ENCODE measurements at regions not wholly inside any gene's neighbourhood (a gene's known extent, or its start where the extent isn't known, plus 50 kb on each side); places are given as distances from the start of the nearest gene placed in this dataset.

GRCh38 chr6:121600389-121601168 lies 165.1 kb downstream of the GJA1 start:
- no peaks in the 10 kb centered on the region for H3K9me3 ChIP-seq
- no peaks in the 10 kb centered on the region for H3K4me1 ChIP-seq
- TF ChIP-seq POLR2A (IDR thresholded peaks at IDR 0.05): no peak
- no peak for TF ChIP-seq POLR2AphosphoS5 (IDR thresholded peaks at IDR 0.05; ENCODE audit: insufficient read depth in 1 of 2, low read depth in 1 of 2)
- no peak for TF ChIP-seq CTCF (IDR thresholded peaks at IDR 0.05)
- no peak overlapping the region for H3K4me3 ChIP-seq
- no peaks in the 10 kb centered on the region for H3K27me3 ChIP-seq
- H3K36me3 ChIP-seq: no peaks in the 10 kb centered on the region
- intact Hi-C loops (cut with DNase I): no loop called here
- peak overlapping the region; percentile 17 for H3K27ac ChIP-seq
- DNase-seq (ENCODE audit: extremely low spot score in 2 of 2): no peak

GRCh38 chr6:121603486-121603885 lies 168.0 kb downstream of the GJA1 start:
- Histone ChIP-seq H3K4me3 (no peak overlapping the region), H3K4me1 (peaks cover 4% of the 10 kb centered on the region), H3K27ac (no peak overlapping the region), H3K36me3 (no peaks in the 10 kb centered on the region), H3K27me3 (no peaks in the 10 kb centered on the region), H3K9me3 (no peaks in the 10 kb centered on the region)
- no peak for DNase-seq (ENCODE audit: extremely low spot score in 2 of 2)
- TF ChIP-seq POLR2A (IDR thresholded peaks at IDR 0.05) (no peak), POLR2AphosphoS5 (IDR thresholded peaks at IDR 0.05; ENCODE audit: insufficient read depth in 1 of 2, low read depth in 1 of 2) (peak in 1 of 2 donors; percentile 65)
- intact Hi-C loops (cut with DNase I): no loop called here

- peak overlapping the region; percentile 52 for H3K27ac ChIP-seq
Measured at GRCh38 chr6:121607721-121608120, 172.3 kb downstream of the GJA1 start.

GRCh38 chr6:121608270-121608669 lies 172.8 kb downstream of the GJA1 start:
- no peaks in the 10 kb centered on the region for H3K9me3 ChIP-seq
- peak overlapping the region; percentile 73 for H3K27ac ChIP-seq
- intact Hi-C loops (cut with DNase I): no loop called here
- no peak for DNase-seq (ENCODE audit: extremely low spot score in 2 of 2)
- TF ChIP-seq POLR2A (IDR thresholded peaks at IDR 0.05) (no peak), POLR2AphosphoS5 (IDR thresholded peaks at IDR 0.05; ENCODE audit: insufficient read depth in 1 of 2, low read depth in 1 of 2) (peak in 1 of 2 donors; percentile 83), CTCF (IDR thresholded peaks at IDR 0.05) (no peak)
- no peaks in the 10 kb centered on the region for H3K27me3 ChIP-seq
- peaks cover 9% of the 10 kb centered on the region for H3K4me1 ChIP-seq
- H3K4me3 ChIP-seq: no peak overlapping the region
- no peaks in the 10 kb centered on the region for H3K36me3 ChIP-seq

More at GRCh38 chr6:121607721-121608120, 172.3 kb downstream of the GJA1 start:
- Histone ChIP-seq H3K27me3 (no peaks in the 10 kb centered on the region), H3K36me3 (no peaks in the 10 kb centered on the region), H3K4me3 (no peak overlapping the region), H3K4me1 (peaks cover 9% of the 10 kb centered on the region), H3K9me3 (no peaks in the 10 kb centered on the region)
- no peak for DNase-seq (ENCODE audit: extremely low spot score in 2 of 2)
- TF ChIP-seq CTCF (IDR thresholded peaks at IDR 0.05) (no peak), POLR2AphosphoS5 (IDR thresholded peaks at IDR 0.05; ENCODE audit: insufficient read depth in 1 of 2, low read depth in 1 of 2) (no peak), POLR2A (IDR thresholded peaks at IDR 0.05) (no peak)
- intact Hi-C loops (cut with DNase I): no loop called here

GRCh38 chr6:121609281-121609680 lies 173.8 kb downstream of the GJA1 start:
- H3K36me3 ChIP-seq: no peaks in the 10 kb centered on the region
- peak overlapping the region; percentile 73 for H3K27ac ChIP-seq
- intact Hi-C loops (cut with DNase I): no loop called here
- TF ChIP-seq POLR2A (IDR thresholded peaks at IDR 0.05) (no peak), CTCF (IDR thresholded peaks at IDR 0.05) (no peak), POLR2AphosphoS5 (IDR thresholded peaks at IDR 0.05; ENCODE audit: insufficient read depth in 1 of 2, low read depth in 1 of 2) (no peak)
- DNase-seq (ENCODE audit: extremely low spot score in 2 of 2): no peak
- H3K27me3 ChIP-seq: no peaks in the 10 kb centered on the region
- H3K9me3 ChIP-seq: no peaks in the 10 kb centered on the region
- H3K4me3 ChIP-seq: no peak overlapping the region
- H3K4me1 ChIP-seq: peaks cover 9% of the 10 kb centered on the region

Measured in vagina (tissue), 2 donors.